Body of pancreas (tissue), 4 donors: ENCODE measurements at regions not wholly inside any gene's neighbourhood (a gene's known extent, or its start where the extent isn't known, plus 50 kb on each side); places are given as distances from the start of the nearest gene placed in this dataset.

ENCODE experiments used
- CTCF ChIP-seq, 7 experiments: fragments of 450-650 bp in 4 of 7; fragments of 200-600 bp in 3 of 7; sonication (generic) in 3 of 7; IDR thresholded peaks; one replicate each; pipeline ENCODE4 v1.5.1; 2016 to 2019; ENCODE audit warnings: antibody characterized with exemption in 7 of 7
- POLR2A ChIP-seq, 3 donors: fragments of 450-650 bp; IDR thresholded peaks; one replicate each; pipeline ENCODE4 v1.6.1; 2016; ENCODE audit warnings: antibody characterized with exemption in 3 of 3, mild to moderate bottlenecking in 2 of 3

- TF ChIP-seq CTCF (IDR thresholded peaks at IDR 0.05) (no peak), POLR2A (IDR thresholded peaks at IDR 0.05) (no peak)
Observed at GRCh38 chr2:125736306-125736705, 919.7 kb upstream of the GYPC start.
